Mesenchymal stem cell (in vitro differentiated cells and primary cell): ENCODE measurements at regions not wholly inside any gene's neighbourhood (a gene's known extent, or its start where the extent isn't known, plus 50 kb on each side); places are given as distances from the start of the nearest gene placed in this dataset.

Source experiments
- DNase-seq: peaks from one replicate; pipeline ENCODE4 v3.0.0-alpha.2; 2013
- H2AFZ ChIP-seq: one replicate; pipeline ENCODE4 v1.6.1; 2013; ENCODE audit warnings: low read depth, mild to moderate bottlenecking, control low read depth, inconsistent platforms, low read length, moderate library complexity
- H2AK5ac ChIP-seq: 2 replicates; pipeline ENCODE4 v1.6.1; 2013; ENCODE audit warnings: low read length, moderate library complexity, mild to moderate bottlenecking, inconsistent platforms; ENCODE audit not compliant: severe bottlenecking
- H2BK120ac ChIP-seq: one replicate; pipeline ENCODE4 v1.6.1; 2013; ENCODE audit warnings: low read depth, mild to moderate bottlenecking, inconsistent platforms, low read length, moderate library complexity
- H2BK12ac ChIP-seq, 2 experiments: one replicate each; pipeline ENCODE4 v1.6.1; 2013; ENCODE audit warnings: inconsistent platforms in 2 of 2, low read length in 2 of 2, mild to moderate bottlenecking in 2 of 2, moderate library complexity in 2 of 2, control low read depth in 1 of 2
- H2BK15ac ChIP-seq: one replicate; pipeline ENCODE4 v1.6.1; 2013; ENCODE audit warnings: mild to moderate bottlenecking, low read depth, inconsistent platforms; ENCODE audit not compliant: poor library complexity, severe bottlenecking
- H2BK5ac ChIP-seq: 2 replicates; pipeline ENCODE4 v1.6.1; 2013; ENCODE audit warnings: low read depth, mild to moderate bottlenecking, low read length, control low read depth, inconsistent platforms; ENCODE audit not compliant: poor library complexity, severe bottlenecking
- H3K14ac ChIP-seq, 2 experiments: one replicate each; pipeline ENCODE4 v1.6.1; 2013; ENCODE audit warnings: inconsistent platforms in 2 of 2, low read length in 2 of 2, control low read depth in 1 of 2, mild to moderate bottlenecking in 1 of 2, moderate library complexity in 1 of 2
- H3K18ac ChIP-seq, 2 experiments: one replicate each; pipeline ENCODE4 v1.6.1; 2013; ENCODE audit warnings: inconsistent platforms in 2 of 2, low read length in 2 of 2, control low read depth in 1 of 2, low read depth in 1 of 2, mild to moderate bottlenecking in 1 of 2
- H3K23ac ChIP-seq, 2 experiments: one replicate each; pipeline ENCODE4 v1.6.1; 2013; ENCODE audit warnings: inconsistent platforms in 2 of 2, low read length in 2 of 2, mild to moderate bottlenecking in 2 of 2, moderate library complexity in 2 of 2, control low read depth in 1 of 2
- H3K27ac ChIP-seq: 2 replicates; pipeline ENCODE4 v1.5.1; 2013; ENCODE audit warnings: mild to moderate bottlenecking, moderate library complexity, low read length, control low read depth, inconsistent platforms; ENCODE audit not compliant: poor library complexity, severe bottlenecking
- H3K27me3 ChIP-seq, 2 experiments: 2 replicates each; pipeline versions ENCODE4 v1.6.1 to v1.7.0; 2013; ENCODE audit warnings: low read length in 2 of 2, mild to moderate bottlenecking in 2 of 2, moderate library complexity in 2 of 2, control low read depth in 1 of 2, inconsistent platforms in 1 of 2; ENCODE audit not compliant: control insufficient read depth in 1 of 2, insufficient read depth in 1 of 2
- H3K36me3 ChIP-seq, 2 experiments: 2 replicates each; pipeline versions ENCODE4 v1.6.1 to v1.7.0; 2013; ENCODE audit warnings: low read length in 2 of 2, control low read depth in 1 of 2, inconsistent platforms in 1 of 2, low read depth in 1 of 2, mild to moderate bottlenecking in 1 of 2; ENCODE audit not compliant: insufficient read depth in 2 of 2, control insufficient read depth in 1 of 2
- H3K4ac ChIP-seq, 2 experiments: one replicate each; pipeline ENCODE4 v1.6.1; 2013; ENCODE audit warnings: inconsistent platforms in 2 of 2, low read length in 2 of 2, mild to moderate bottlenecking in 2 of 2, moderate library complexity in 2 of 2, control low read depth in 1 of 2, low read depth in 1 of 2
- H3K4me1 ChIP-seq: 2 replicates; pipeline ENCODE4 v1.6.1; 2013; ENCODE audit warnings: low read depth, low read length, control low read depth; ENCODE audit not compliant: control insufficient read depth, insufficient read depth
- H3K4me2 ChIP-seq: 2 replicates; pipeline ENCODE4 v1.6.1; 2013; ENCODE audit warnings: low read length, mild to moderate bottlenecking, inconsistent platforms; ENCODE audit not compliant: poor library complexity, severe bottlenecking
- H3K4me3 ChIP-seq, 2 experiments: 2 replicates each; pipeline versions ENCODE4 v1.5.1 to v1.7.0; 2013; ENCODE audit warnings: low read length in 2 of 2, mild to moderate bottlenecking in 2 of 2, control low read depth in 1 of 2, low read depth in 1 of 2; ENCODE audit not compliant: insufficient read depth in 1 of 2
- H3K79me1 ChIP-seq: replicated peaks from 2 replicates; pipeline ENCODE4 v1.6.1; 2013; ENCODE audit warnings: mild to moderate bottlenecking, control low read depth, low read length, inconsistent platforms; ENCODE audit not compliant: poor library complexity, severe bottlenecking
- H3K9ac ChIP-seq: 2 replicates; pipeline ENCODE4 v1.7.0; 2013; ENCODE audit warnings: mild to moderate bottlenecking, low read length, moderate library complexity
- H3K9me3 ChIP-seq: 2 replicates; pipeline ENCODE4 v1.7.0; 2013; ENCODE audit warnings: mild to moderate bottlenecking, low read length; ENCODE audit not compliant: control insufficient read depth
- H4K8ac ChIP-seq: one replicate; pipeline ENCODE4 v1.6.1; 2013; ENCODE audit warnings: inconsistent platforms, mild to moderate bottlenecking, low read length, moderate library complexity
- H4K91ac ChIP-seq: one replicate; pipeline ENCODE4 v1.6.1; 2013; ENCODE audit warnings: mild to moderate bottlenecking, low read length, inconsistent platforms
- WGBS: methylation state at CpG from one replicate; pipeline ENCODE4 v1.1.7; 2013; ENCODE audit warnings: mixed read lengths; 5-methylcytosine and 5-hydroxymethylcytosine counted together

- Histone ChIP-seq H3K4me3 (no peak overlapping the region), H3K79me1 (no peaks in the 10 kb centered on the region), H3K4me1 (no peaks in the 10 kb centered on the region), H2BK12ac (no peak overlapping the region), H2AK5ac (no peak overlapping the region), H2AFZ (no peak overlapping the region), H3K27ac (no peak overlapping the region), H3K23ac (no peak overlapping the region), H3K9ac (no peak overlapping the region), H3K4me2 (no peak overlapping the region), H3K4ac (no peak overlapping the region), H2BK15ac (no peak overlapping the region), H3K27me3 (peaks cover 0 to 17% of the 10 kb centered on the region in 2 experiments), H3K18ac (no peak overlapping the region), H3K14ac (no peak overlapping the region), H4K91ac (no peak overlapping the region), H2BK5ac (no peak overlapping the region), H3K9me3 (peaks cover 3% of the 10 kb centered on the region), H3K36me3 (no peaks in the 10 kb centered on the region), H4K8ac (no peak overlapping the region), H2BK120ac (no peak overlapping the region)
- no peak for DNase-seq
- WGBS, result 100% methylated on average over 2 of the region's 3 CpGs
Measured at GRCh38 chr9:82498541-82499317, 510.2 kb downstream of the SPATA31D1 start.

GRCh38 chr9:82499337-82499736, 510.8 kb downstream of the SPATA31D1 start:
- no peak overlapping the region for H2AK5ac ChIP-seq
- H3K4me1 ChIP-seq, result no peaks in the 10 kb centered on the region
- H3K23ac ChIP-seq, result no peak overlapping the region
- no peak overlapping the region for H3K4me3 ChIP-seq
- H3K27me3 ChIP-seq, result peaks cover 0 to 21% of the 10 kb centered on the region in 2 experiments
- H2AFZ ChIP-seq, result no peak overlapping the region
- H4K91ac ChIP-seq, result no peak overlapping the region
- H2BK5ac ChIP-seq, result no peak overlapping the region
- no peak overlapping the region for H3K27ac ChIP-seq
- no peak overlapping the region for H3K14ac ChIP-seq
- no peak overlapping the region for H3K18ac ChIP-seq
- H2BK15ac ChIP-seq, result no peak overlapping the region
- no peaks in the 10 kb centered on the region for H3K79me1 ChIP-seq
- H2BK12ac ChIP-seq, result no peak overlapping the region
- H2BK120ac ChIP-seq, result no peak overlapping the region
- H4K8ac ChIP-seq, result no peak overlapping the region
- peaks cover 6% of the 10 kb centered on the region for H3K9me3 ChIP-seq
- H3K4ac ChIP-seq, result no peak overlapping the region
- no peak overlapping the region for H3K4me2 ChIP-seq
- DNase-seq, result no peak
- H3K36me3 ChIP-seq, result no peaks in the 10 kb centered on the region
- H3K9ac ChIP-seq, result no peak overlapping the region

GRCh38 chr9:82504620-82505019, 516.0 kb downstream of the SPATA31D1 start:
- Histone ChIP-seq H3K4me3 (no peak overlapping the region), H3K36me3 (no peaks in the 10 kb centered on the region), H3K14ac (no peak overlapping the region), H3K9me3 (peaks cover 18% of the 10 kb centered on the region), H3K18ac (no peak overlapping the region), H3K23ac (no peak overlapping the region), H3K79me1 (no peaks in the 10 kb centered on the region), H3K9ac (no peak overlapping the region), H4K8ac (no peak overlapping the region), H2BK15ac (no peak overlapping the region), H3K4me1 (no peaks in the 10 kb centered on the region), H2AFZ (no peak overlapping the region), H2AK5ac (no peak overlapping the region), H2BK5ac (no peak overlapping the region), H2BK12ac (no peak overlapping the region), H2BK120ac (no peak overlapping the region), H3K27ac (no peak overlapping the region), H3K4me2 (no peak overlapping the region), H4K91ac (no peak overlapping the region), H3K27me3 (peaks cover 0 to 4% of the 10 kb centered on the region in 2 experiments), H3K4ac (no peak overlapping the region)
- DNase-seq, result no peak
- WGBS, result 62% methylated on average over 2 of the region's 2 CpGs

GRCh38 chr9:82511626-82512025, 523.1 kb downstream of the SPATA31D1 start:
- Histone ChIP-seq H3K18ac (peak overlapping the region in 1 of 2 experiments; percentile 21), H2BK5ac (no peak overlapping the region), H3K79me1 (no peaks in the 10 kb centered on the region), H4K91ac (no peak overlapping the region), H4K8ac (no peak overlapping the region), H3K23ac (no peak overlapping the region), H2AK5ac (no peak overlapping the region), H3K4me2 (no peak overlapping the region), H2BK12ac (no peak overlapping the region), H3K9ac (no peak overlapping the region), H3K14ac (no peak overlapping the region), H3K9me3 (peaks cover 7% of the 10 kb centered on the region), H3K4me3 (no peak overlapping the region), H2BK15ac (no peak overlapping the region), H3K4me1 (no peaks in the 10 kb centered on the region), H3K36me3 (no peaks in the 10 kb centered on the region), H2BK120ac (no peak overlapping the region), H3K27ac (no peak overlapping the region), H3K27me3 (peaks cover 4 to 9% of the 10 kb centered on the region in 2 experiments), H3K4ac (no peak overlapping the region), H2AFZ (no peak overlapping the region)
- DNase-seq, result no peak
- WGBS, result 92% methylated on average over 4 of the region's 7 CpGs
